D721Med (cell line): ENCODE measurements at regions not wholly inside any gene's neighbourhood (a gene's known extent, or its start where the extent isn't known, plus 50 kb on each side); places are given as distances from the start of the nearest gene placed in this dataset.

Experiments
- DNase-seq: peaks from one replicate; pipeline ENCODE4 v3.0.0; 2011; ENCODE audit warnings: low spot score; ENCODE audit not compliant: insufficient read length
- FAIRE-seq: peaks from 2 replicates; lab custom pipeline; 2011; peaks lifted over from hg19 to GRCh38; lab: Jason Lieb, UNC
- CTCF ChIP-seq: IDR thresholded peaks from 2 replicates; pipeline ENCODE4 v1.5.1; 2012; ENCODE audit warnings: mild to moderate bottlenecking, control low read depth; ENCODE audit not compliant: insufficient read depth; ENCODE audit errors: missing control alignments

- TF ChIP-seq CTCF = no peak
- no peak for DNase-seq
- no peak for FAIRE-seq
These were observed 199.6 kb upstream of the MMADHC start for GRCh38 chr2:149787206-149787605.

GRCh38 chr2:149783284-149783683, 195.7 kb upstream of the MMADHC start:
- no peak for DNase-seq
- no peak for FAIRE-seq
- TF ChIP-seq CTCF = no peak

GRCh38 chr2:149782572-149782971, 195.0 kb upstream of the MMADHC start:
- TF ChIP-seq CTCF = no peak
- DNase-seq (no peak), FAIRE-seq (no peak)

- FAIRE-seq (no peak), DNase-seq (no peak)
- no peak for TF ChIP-seq CTCF
These were observed 193.8 kb upstream of the MMADHC start for GRCh38 chr2:149781263-149781808.

- DNase-seq (no peak), FAIRE-seq (no peak)
- no peak for TF ChIP-seq CTCF
These were observed 185.4 kb upstream of the MMADHC start for GRCh38 chr2:149773006-149773405.

- DNase-seq (no peak), FAIRE-seq (no peak)
- no peak for TF ChIP-seq CTCF
These were observed 180.8 kb upstream of the MMADHC start for GRCh38 chr2:149768320-149768799.

- DNase-seq (no peak), FAIRE-seq (no peak)
- no peak for TF ChIP-seq CTCF
These were observed 180.0 kb upstream of the MMADHC start for GRCh38 chr2:149767516-149767974.
